GM19455 (cell line): ENCODE measurements at regions not wholly inside any gene's neighbourhood (a gene's known extent, or its start where the extent isn't known, plus 50 kb on each side); places are given as distances from the start of the nearest gene placed in this dataset.

Source experiments
- ATAC-seq: cut with Tn5 transposase; IDR thresholded peaks from one replicate; pipeline ENCODE4 v1.9.1; 2021; ENCODE audit not compliant: unreplicated experiment

DNA sequence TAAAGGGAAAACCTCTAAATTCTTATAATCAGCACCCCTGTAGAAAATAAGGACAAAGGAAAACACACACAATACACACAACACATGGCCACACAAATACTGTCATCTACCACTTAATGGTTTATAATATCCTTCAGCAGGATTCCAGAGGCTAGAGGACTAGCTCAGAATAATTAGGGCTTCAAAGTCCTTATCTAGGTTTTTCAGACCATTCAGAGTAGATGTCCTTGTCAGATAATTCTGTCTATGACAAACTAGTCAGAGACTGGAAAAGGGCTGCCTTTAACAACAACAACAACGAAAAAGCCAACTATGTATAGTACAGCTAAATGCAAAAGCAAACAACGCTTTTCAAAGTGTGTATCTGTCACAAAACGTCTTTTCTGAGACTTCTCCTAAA, 456.5 kb upstream of the CNTN5 start:
- no peak for ATAC-seq

DNA sequence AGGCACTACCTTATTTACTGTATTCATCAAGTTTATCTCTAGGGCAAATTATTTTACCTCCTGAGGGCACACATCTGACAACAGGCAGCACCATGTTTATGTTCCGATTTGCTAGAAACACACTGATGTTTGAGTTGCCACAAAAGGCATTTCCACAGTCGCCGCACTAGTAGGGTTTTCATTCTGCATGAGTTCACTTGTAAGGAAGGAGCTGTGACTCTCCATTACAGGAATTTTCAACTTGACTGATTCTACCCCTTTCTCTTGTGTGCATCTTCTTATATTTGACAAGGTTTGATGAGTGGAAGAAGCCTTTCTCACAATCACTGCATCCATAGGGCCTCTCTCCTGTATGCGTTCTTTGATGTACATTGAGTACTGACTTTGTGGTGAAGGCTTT, 455.9 kb upstream of the CNTN5 start:
- no peak for ATAC-seq

DNA sequence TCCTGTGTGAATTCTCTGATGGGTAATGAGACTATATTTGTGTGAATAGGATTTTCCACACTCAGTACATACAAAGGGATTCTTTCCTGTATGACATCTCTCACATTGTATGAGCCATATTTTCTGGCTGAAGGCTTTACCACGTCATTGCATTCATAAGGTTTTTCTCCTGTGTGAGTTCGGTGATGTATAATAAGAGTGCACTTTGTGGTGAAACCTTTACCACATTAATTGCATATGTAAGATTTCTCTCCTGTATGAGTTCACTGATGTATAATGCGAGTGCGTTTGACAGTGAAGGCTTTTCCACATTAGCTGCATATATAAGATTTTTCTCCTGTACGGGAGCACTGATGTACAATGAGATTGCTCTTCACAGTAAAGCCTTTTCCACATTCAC, 455.4 kb upstream of the CNTN5 start:
- no peak for ATAC-seq

DNA sequence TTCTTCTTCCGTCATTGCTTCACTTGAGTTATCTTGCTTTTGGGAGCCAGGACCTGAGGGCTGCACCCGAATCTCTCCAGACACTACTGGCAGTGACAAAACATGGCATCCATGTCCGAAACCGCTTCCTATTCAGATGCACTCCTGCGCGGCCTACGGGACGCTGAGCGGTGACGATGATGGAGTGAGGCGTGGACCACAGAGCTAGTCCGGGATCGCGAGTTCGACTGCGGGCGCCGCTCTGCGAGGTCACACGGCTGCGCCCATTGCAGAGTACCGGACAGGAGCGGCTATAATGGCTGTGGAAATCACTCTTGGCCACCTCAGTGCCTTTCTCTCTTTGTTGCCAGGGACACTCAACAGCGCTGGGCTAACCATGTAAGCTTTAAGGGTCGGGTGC, 453.8 kb upstream of the CNTN5 start:
- no peak for ATAC-seq

DNA sequence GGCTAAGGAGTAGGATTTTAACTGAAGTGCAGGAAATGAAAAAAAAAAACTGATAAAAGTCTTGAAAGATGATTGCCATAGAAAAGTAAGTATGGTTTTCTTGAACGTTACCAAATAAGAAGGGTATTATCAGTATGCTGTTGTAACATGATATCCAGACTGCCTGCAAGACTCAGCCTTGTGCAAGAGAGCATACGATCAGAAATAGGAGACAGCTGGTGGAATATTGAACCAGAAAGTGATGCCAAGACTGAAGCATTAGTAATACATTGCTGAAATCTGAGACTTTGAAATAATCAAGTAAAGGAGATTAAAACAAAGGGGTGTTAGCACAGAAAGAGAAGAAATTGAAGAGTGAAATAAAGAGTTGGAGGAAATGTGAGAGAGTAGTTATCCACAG, 452.7 kb upstream of the CNTN5 start:
- no peak for ATAC-seq

DNA sequence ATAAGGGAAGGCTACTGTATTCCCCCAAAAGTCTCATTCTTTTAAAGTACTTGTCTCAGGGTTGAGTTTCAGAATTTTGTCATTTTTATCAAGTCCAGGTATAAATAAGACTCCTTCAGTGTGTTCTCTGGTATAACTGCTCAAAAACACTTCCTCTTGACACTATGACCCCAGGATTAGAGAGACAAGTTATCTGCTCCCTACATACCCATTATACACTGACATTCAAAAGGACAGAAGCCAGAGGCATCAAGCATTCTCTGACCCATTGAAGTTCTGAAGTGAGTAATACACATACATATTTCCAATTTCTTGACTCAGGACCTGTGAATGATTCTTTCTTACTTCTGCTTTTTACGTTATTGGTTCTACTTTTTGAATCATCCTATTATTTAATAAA, 447.8 kb upstream of the CNTN5 start:
- ATAC-seq = no peak

DNA sequence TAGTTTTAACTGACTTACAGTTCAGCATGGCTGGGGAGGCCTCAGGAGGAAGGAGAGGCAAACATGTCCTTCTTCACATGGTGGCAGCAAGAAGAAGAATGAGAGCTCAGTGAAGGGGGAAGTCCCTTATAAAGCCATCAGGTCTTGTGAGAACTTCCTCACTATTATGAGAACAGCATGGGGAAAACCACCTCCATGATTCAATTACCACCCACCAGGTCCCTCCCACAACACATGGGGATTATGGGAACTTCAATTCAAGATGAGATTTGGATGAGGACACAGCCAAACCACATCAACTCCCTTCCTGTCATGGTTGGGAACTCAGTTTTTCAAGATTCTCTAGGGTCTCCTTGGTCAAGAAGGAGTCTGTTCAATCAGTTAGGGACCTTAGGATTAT, 432.9 kb upstream of the CNTN5 start:
- ATAC-seq = no peak

DNA sequence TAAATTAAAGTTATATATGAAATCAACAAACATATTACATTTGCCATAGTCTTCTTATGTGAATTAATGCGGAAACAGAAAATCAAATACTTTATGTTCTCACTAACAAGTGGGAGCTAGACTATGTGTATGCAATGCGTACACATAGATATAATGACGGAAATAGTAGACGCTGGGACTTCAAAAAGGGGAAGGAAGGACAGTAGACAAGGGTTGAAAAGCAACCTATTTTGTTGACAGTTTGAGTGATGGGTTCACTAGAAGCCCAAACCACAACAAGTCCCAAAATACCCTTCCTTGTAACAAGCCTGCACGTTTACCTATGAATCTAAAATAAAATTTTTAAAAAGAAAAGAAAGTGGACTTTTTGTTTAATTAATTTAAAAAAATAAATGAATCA, 430.8 kb upstream of the CNTN5 start:
- ATAC-seq = no peak

DNA sequence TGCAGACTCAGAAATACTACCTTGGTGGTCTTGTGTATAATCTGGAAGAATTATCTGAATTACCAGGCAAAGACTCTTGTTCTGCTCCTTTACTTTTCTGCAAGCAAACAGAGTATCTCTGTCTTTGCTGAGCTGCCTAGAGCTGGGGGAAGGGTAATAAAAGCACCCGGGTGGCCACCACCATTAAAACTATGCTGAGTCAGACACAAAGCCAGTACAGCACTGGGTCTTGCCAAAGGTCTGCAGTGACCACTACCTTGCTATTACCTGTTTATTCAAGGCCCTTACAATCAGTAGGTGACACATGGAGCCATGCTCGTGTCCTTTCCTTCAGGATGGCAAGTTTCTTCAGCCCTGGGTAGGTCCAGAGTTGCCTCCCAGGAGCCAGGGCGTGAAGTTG, 420.6 kb upstream of the CNTN5 start:
- ATAC-seq = no peak

DNA sequence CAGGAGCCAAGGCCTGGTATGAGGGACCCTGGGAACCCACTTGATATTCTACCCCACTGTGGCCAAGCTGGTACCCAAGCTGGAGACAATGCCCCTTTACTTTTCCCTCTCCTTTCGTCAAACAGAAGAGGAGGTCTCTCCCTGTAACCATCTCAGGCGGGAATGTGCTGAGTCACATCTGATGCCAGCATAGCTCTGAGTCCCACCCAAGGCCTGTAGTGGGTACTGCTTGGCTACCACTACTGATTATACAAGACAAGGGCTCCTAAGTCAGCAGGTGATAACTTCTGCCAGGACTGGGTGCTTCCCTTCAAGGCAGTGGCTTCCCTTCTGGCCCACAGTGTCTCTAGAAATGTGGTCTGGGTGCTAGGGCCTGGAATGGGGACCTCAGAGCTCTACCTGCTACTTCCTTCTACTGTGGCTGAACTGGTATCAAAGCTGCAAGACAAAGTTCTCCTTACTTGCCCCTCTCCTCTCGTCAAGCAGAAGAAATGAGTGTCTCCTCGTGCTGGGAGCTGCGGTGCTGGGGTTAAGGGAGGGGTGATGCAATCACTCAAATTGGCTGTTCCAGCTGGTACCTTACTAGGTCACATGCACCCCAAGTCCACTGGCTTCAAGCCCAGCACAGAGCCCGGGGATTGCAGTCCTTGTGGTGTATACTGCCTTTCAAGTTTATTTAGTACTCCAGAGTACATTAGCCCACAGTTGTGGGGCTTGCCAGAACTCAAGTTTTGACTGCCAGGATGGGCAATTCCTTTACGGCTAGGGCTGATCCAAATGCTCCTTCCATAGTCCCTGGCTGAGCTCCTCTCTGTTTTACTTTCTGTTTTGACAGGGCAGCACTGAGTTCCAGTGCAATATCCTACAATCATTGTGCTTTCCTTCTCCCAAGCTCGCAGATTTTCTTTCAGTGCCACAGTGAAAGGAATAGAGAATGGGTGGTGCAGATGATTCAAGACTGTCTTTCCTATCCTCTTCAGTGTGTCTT, 419.7 kb upstream of the CNTN5 start:
- no peak for ATAC-seq

DNA sequence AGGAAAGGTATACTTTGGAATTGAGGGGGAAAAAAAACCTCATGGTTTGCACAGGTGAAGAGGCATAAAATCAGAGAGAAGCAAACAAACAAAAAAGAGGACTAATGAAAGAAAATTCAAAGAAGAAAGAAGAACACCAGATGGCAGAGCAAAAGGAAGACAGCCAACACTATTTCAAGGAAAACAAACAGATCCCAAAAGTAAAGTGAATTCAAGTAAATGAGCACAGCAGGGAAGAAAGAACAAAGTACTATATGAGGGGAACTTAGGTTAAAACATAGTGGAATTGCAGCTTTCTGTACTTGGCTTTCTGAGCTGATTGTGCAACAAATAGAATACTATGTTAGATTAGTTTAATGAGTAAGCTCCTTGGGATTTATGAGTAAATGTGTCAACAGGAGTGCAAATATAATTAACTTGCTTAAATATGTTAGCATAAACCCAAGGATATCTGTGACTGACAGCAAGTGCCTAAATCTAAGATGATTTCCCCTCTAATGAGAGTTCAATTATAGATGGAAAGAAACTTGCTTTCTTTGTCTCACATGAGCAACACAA, 404.6 kb upstream of the CNTN5 start:
- ATAC-seq = no peak

DNA sequence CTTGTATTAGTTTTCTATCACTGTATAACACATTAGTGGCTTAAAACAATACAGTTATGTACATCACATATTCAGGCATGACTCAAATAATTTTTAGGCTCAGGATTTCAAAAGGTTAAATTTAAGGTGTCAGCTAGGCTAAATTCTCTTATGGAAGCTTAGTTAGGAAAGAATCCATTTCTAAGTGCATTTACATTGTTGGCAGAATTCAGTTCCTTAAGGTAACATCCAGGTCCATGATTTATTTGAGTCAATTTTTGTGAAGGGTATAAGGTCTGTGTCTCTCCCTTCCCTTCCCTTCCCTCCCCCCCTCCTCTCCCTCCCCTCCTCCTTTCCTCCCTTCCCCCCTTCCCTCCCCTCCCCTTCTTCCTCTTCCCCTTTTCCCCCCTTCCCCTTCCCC, 399.0 kb upstream of the CNTN5 start:
- ATAC-seq = no peak

DNA sequence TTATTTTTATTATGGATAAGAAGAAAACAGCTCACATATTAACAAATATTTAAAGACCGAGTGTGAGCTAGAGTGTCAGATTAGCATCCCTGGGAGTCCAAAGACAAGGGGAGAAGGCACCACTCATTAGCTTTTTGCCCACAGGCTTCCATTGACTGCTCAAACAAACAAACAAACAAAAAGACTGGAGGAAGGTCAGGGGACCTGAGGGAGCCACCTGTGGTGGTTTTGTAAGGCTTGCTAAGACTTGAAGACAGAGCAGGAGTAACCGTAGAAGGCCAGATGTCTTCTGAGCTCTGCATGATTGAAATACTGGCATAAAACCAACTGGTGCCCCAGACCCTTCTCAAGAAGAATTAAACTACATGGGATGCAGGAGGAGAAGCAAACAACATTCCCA, 395.2 kb upstream of the CNTN5 start:
- ATAC-seq = no peak

DNA sequence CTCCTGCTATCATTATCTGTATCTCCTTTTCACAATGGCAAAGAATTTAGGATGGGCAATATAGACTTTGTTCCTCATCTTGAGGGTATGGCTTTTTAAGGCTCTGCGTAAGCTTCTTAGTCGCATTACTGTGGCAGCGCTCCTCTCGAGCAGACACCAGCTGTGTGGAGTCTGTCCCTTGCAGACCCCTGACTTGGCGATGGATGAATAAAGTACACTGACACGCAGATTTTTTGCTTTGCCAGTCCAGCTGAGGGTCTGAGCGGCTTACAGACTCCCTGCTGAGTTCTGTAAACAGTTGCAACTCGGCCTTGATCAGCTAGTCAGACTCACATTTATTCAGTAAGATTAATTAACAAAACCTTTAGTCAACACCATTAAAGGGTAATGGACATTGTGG, 390.0 kb upstream of the CNTN5 start:
- no peak for ATAC-seq

DNA sequence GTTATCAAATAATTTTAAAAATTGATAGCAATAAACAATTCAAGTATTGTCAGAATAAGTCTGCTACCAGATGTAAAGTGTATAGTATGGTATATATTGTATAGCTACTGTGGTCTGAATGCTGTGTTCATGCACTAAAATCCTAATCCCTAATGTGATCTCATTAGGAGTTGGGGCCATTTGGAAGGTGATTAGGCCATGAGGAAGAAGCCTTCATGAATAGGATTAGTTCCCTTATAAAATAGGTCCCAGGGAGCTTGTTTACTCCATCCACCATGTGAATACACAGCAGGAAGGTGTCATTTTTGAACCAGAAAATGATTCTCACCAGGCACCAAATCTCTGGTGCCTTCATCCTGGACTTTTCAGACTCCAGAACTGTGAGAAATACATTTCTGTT, 363.0 kb upstream of the CNTN5 start:
- ATAC-seq = no peak

DNA sequence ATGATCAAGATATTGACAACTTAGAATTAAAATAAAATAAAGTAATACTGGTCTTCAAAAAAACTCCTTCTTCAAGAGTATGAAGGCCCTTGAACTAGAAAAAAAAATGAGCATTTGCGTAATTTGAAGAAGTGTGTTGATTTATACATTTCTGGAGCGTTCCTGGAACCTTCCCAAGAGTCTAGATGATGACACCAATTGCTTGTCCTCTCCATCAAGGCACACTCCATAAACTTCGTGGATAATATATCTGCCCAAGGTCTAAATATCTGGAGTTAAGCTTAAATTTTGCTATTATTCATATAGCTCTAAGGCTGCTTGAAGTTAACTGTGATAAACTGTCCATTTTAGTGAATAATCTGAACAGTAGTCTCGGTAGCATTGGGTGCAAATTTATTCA, 361.3 kb upstream of the CNTN5 start:
- ATAC-seq = no peak

DNA sequence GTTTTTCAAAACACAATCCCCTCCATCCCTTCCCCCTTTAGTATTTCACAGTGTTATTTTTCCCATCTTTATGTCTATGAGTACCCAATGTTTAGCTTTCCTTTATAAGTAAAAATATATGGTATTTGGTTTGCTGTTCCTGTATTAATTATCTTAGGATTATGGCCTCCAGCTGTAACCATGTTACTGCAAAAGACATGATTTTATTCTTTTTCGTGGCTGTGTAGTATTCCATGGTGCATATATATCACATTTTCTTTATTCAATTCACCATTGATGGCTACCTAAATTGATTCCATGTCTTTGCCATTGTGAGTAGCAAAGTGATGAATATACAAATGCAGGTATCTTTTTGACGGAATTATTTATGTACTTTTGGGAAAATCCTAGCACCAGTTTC, 346.4 kb upstream of the CNTN5 start:
- ATAC-seq = no peak

DNA sequence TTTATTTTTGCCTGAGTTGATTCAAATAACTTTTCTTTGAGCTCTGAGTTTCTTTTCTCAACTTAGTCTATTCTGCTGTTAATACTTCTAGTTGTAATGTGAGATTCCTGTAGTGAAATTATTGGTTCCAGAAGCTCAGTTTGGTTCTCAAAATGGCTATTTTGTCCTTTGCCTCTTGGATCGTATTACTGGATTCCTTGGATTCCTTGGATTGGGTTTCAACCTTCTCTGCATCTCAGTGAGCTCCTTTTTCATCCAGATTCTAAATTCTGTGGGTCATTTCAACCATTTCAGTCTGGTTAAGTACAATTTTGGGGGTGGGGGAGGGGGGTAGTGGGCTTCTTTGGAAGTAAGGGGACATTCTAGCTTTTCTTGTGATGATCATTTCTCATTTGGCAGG, 341.1 kb upstream of the CNTN5 start:
- ATAC-seq = no peak

DNA sequence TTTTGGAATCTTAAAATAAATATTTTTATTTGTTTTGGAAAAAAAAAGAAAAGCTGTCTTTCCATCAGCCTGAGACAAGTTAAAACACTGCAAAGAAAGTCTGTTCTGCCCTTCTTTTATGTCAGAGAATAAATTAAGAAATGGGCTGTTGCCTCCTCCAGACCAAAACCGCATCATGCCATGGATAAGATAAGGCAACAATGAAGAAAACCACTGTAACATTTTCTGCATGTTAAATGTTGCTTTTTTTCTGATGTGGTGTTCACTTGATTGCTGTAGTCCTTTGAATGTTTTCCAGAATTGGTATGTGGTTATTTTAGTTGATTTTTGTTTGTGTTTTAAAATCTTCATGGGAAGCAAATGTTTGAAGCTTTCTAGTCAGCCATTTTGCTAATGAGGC, 319.2 kb upstream of the CNTN5 start:
- no peak for ATAC-seq

DNA sequence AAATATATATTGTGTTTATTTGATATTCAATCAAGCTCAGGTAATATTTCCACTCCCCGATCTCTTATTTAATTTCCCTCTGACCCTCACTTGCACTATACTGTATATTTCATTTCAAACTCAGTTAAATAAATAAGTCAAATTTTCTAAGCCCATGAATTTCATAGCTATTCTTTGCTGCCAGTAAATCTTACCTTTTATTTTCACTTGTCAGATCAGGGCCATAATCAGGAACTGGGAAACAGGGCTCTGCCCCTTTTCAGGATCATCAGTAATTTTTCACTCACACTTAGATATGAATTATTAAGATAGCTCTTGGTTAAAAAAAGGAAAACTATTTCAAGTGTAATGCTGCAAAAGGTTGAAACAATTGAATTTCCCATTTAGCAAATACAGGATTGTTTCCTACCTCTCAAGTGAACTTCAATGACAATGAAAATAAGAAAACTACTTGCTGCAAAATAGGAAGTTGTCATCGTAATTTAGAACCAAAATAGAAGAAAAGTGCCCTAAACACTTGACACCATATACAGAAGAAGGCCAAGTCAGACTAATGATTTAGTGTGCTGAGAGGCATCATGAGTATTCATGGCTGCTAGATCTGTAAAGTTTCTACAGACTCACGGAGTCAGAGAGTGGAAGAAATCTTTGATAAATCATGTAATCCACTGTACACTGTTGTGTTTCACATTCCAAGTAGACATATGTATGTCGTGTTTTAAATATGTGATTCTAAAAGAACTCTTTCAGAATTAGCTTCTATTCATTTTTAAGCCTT, 316.8 kb upstream of the CNTN5 start:
- ATAC-seq = no peak

DNA sequence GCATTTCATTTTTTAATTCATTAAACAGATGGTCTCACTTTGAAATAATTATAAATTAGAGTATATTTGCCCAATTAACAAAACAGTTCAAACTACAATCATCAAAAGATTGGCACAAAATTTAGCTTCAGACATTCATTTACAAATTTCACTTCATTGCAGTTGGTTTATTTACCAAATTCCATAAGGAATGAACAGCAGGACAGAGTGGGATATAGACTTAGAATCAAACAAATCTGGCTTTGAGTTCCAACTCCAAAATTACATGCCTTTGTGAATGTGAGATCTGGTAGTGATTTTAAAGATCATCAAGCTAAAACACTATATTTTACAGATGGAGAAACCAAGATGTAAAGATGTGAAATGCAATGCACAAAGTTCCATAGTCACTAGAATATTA, 310.7 kb upstream of the CNTN5 start:
- no peak for ATAC-seq

DNA sequence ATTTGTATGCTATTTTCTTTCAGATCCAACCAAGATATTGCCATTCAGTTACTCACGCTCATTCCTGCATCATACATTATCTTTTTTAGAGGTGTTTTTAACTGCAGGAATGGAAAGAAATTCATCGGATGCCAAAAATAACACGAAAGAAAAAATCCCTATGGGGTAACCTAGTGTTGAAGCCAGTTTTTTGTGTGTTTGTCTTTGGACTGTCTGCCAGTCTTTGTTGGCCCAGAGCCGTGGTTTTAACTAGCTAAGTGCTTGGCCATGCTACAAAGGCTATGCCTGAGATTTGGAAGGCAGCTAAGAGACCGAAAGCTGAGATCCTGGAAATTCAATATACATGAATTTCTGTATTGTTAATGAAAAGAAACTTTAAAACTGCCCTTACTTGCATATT, 309.8 kb upstream of the CNTN5 start:
- ATAC-seq = no peak
